GM12873 (cell line): ENCODE measurements at regions not wholly inside any gene's neighbourhood (a gene's known extent, or its start where the extent isn't known, plus 50 kb on each side); places are given as distances from the start of the nearest gene placed in this dataset.
A peak's percentile ranks its signal among the peaks of the same experiment; 100 is the strongest.

Experiments used
- CTCF ChIP-seq: IDR thresholded peaks from 2 replicates; pipeline ENCODE4 v1.5.1; 2012; ENCODE audit warnings: low read depth, mild to moderate bottlenecking, moderate library complexity, low read length, control low read depth; ENCODE audit not compliant: insufficient read depth; ENCODE audit errors: missing control alignments

GRCh38 chr3:194998417-194998816 is 272.5 kb downstream of the XXYLT1 start:
- TF ChIP-seq CTCF = no peak

DNA sequence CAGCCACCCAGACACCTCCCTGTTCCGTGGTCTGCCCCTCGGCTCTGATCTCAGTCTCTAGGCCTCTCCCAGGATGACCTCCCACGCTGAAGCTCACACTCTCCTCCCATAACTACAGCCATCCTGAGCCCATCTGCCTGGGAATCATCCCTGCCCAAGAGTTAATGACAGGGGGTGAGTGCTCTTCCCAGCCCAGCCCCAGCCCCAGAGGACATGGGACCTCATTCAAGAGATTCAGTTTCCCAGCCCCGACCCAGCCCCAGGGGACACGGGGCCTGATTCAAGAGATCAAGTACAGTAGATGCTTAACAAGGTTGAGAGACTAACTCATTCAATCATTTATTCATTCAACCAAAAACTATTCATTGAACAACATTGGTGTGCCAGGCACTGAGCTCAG is 272.0 kb downstream of the XXYLT1 start:
- TF ChIP-seq CTCF = no peak

DNA sequence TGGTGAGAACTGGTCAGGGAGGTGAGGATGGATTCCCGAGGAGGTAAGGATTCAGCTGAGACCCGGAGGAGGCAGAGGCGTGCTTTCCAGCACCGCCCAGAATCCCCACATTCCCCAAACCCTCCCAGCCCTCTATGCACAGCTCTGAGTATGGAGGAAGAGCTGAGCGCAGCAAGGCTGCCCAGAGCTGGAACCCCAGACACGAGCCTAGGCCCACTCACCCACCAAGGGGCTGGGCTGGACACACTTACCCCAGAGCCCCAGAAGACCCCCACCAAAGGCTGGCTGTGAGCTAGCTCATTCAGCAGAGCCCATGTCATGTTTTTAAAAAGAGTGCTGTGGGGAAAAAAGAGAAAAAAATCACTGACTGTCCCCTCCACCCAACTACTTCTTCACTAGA is 271.5 kb downstream of the XXYLT1 start:
- TF ChIP-seq CTCF = no peak

GRCh38 chr3:195001261-195001660 is 269.7 kb downstream of the XXYLT1 start:
- TF ChIP-seq CTCF = no peak

DNA sequence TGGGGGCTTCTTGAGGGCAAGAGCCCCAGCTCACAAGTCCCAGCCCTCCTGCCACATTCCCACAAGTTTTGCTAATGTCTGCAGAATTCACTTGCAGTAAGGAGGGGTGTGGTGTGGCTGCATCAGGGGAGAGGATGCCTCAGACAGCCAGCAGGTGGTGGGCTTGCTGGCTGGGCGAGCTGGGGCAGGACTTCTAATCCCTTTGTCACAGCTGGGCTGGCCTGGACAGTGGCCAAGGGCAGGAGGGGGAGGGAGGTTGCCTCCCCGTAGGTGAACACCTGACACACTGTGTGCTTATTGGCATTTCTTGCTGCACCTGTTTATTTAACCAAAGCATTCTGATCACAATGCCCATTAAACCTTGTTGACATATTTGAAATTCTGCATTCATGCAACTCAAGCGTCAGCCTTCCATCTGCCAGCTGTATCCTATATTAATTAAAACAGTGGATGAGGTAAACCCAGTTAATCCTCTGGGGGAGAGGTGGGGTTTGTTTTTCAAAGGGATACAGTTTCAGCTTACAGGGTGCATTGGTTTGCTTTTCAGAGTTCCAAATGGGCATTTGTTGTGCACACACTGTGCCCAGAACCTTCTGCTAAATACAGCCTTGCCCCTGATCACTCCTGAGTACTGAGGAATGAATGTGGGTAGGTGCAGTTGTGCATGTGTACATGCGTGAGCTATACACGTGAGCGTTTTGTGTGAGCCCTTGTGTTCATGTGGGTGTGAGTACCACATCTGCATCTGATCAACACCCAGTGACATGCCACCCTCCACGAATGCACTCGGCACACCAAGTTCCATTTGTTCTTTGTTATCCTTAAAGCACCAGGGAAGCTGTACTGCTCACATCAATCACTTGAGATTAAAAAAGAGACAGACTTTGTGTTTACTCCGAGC is 268.7 kb downstream of the XXYLT1 start:
- peak; percentile 79 for TF ChIP-seq CTCF

DNA sequence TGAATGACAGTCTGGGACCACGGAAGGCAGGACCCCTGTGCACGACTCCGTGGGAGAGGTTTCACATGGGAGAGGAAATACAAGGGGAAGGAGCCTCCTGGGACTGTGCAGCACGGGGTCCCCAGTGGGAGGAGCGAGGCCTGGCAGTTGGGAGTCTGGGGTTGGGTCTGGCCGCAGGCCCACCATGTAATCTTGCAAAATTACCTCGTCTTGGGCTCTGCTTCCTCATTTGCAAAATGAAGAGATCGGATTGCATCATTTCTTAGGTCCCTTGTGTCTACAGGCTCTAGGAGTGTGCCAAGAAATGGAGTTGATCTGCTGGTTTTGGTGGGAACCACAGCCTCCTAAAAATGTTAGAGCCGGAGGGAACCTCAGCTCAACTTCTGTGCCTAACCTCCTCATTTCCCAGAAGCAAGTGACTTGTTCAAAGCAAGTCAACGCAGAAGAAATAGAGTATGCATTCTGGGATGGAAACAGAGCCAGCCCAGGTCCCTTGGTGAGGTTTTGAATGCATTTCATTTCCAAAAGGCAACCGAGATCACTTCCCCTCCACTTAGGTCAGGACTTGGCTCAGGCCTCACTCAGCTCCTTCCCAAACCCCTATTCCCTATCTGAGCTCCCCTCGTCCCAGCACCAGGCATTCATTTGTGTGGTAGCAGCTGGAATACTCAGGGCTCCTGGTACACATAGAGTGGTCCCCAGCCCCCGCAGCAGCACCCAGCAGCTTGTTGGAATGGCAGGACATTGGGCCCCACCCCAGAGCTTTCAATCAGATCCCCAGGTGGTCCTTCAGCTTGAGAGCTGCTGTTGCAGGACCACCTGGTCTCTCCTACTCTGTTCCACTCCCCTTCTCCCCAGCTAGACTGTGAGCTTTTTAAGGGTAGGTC is 267.7 kb downstream of the XXYLT1 start:
- no peak for TF ChIP-seq CTCF

- no peak for TF ChIP-seq CTCF
These were observed 267.1 kb downstream of the XXYLT1 start for GRCh38 chr3:195003893-195004289.
